ENCODE measurements at regions not wholly inside any gene's neighbourhood (a gene's known extent, or its start where the extent isn't known, plus 50 kb on each side); places are given as distances from the start of the nearest gene placed in this dataset.

DNA sequence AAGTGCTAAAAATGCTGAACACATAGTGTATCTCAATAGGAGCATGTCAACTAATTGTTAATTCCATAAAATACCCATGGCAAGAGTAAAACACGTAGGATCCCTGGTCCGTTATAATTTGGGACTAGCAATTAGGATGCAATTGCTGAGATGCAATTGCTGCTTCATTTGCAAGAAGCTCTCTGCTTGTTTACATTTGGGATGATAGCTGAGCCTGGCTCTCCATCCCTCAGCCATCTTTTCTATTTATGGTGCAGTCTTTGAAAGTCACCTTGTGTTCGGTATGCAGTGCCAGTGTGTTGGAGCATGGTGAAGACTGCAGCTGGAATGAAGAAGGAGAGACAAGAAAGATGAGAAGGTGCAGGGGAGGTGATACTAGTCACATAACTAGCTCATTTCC is 191.3 kb downstream of the SNX10 start:
- H3K27me3 ChIP-seq (replicated peaks): no peaks in the 10 kb centered on the region
- TF ChIP-seq, protein P1, sequence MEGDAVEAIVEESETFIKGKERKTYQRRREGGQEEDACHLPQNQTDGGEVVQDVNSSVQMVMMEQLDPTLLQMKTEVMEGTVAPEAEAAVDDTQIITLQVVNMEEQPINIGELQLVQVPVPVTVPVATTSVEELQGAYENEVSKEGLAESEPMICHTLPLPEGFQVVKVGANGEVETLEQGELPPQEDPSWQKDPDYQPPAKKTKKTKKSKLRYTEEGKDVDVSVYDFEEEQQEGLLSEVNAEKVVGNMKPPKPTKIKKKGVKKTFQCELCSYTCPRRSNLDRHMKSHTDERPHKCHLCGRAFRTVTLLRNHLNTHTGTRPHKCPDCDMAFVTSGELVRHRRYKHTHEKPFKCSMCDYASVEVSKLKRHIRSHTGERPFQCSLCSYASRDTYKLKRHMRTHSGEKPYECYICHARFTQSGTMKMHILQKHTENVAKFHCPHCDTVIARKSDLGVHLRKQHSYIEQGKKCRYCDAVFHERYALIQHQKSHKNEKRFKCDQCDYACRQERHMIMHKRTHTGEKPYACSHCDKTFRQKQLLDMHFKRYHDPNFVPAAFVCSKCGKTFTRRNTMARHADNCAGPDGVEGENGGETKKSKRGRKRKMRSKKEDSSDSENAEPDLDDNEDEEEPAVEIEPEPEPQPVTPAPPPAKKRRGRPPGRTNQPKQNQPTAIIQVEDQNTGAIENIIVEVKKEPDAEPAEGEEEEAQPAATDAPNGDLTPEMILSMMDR (IDR thresholded peaks at IDR 0.05; ENCODE audit: low read depth, low read length, missing control alignments): no peak
- in situ Hi-C loops (cut with HindIII; ENCODE audit: low pct_ligation_motif_present, low sequenced_read_pairs): no loop called here
- no peak overlapping the region for H3K27ac ChIP-seq
- DNase-seq: no peak
- H3K4me3 ChIP-seq (ENCODE audit: low read depth, low read length): no peak overlapping the region
- H3K36me3 ChIP-seq (replicated peaks): no peaks in the 10 kb centered on the region

- no peaks in the 10 kb centered on the region for H3K27me3 ChIP-seq (replicated peaks)
- in situ Hi-C loops (cut with HindIII; ENCODE audit: low pct_ligation_motif_present, low sequenced_read_pairs): no loop called here
- no peaks in the 10 kb centered on the region for H3K36me3 ChIP-seq (replicated peaks)
- no peak for DNase-seq
- TF ChIP-seq, protein P1 (IDR thresholded peaks at IDR 0.05; ENCODE audit: low read depth, low read length, missing control alignments): no peak
- no peak overlapping the region for H3K27ac ChIP-seq
- H3K4me3 ChIP-seq (ENCODE audit: low read depth, low read length): no peak overlapping the region
Measured at GRCh38 chr7:26483843-26484242, 192.2 kb downstream of the SNX10 start.

GRCh38 chr7:26485367-26485934 is 193.8 kb downstream of the SNX10 start:
- H3K4me3 ChIP-seq (ENCODE audit: low read depth, low read length): no peak overlapping the region
- no peaks in the 10 kb centered on the region for H3K27me3 ChIP-seq (replicated peaks)
- DNase-seq: no peak
- no peak overlapping the region for H3K27ac ChIP-seq
- in situ Hi-C loops (cut with HindIII; ENCODE audit: low pct_ligation_motif_present, low sequenced_read_pairs): no loop called here
- no peaks in the 10 kb centered on the region for H3K36me3 ChIP-seq (replicated peaks)
- TF ChIP-seq, protein P1 (IDR thresholded peaks at IDR 0.05; ENCODE audit: low read depth, low read length, missing control alignments): no peak

- TF ChIP-seq, protein P1 (IDR thresholded peaks at IDR 0.05; ENCODE audit: low read depth, low read length, missing control alignments): no peak
- H3K4me3 ChIP-seq (ENCODE audit: low read depth, low read length): no peak overlapping the region
Measured at GRCh38 chr7:26486153-26486552, 194.5 kb downstream of the SNX10 start.

DNA sequence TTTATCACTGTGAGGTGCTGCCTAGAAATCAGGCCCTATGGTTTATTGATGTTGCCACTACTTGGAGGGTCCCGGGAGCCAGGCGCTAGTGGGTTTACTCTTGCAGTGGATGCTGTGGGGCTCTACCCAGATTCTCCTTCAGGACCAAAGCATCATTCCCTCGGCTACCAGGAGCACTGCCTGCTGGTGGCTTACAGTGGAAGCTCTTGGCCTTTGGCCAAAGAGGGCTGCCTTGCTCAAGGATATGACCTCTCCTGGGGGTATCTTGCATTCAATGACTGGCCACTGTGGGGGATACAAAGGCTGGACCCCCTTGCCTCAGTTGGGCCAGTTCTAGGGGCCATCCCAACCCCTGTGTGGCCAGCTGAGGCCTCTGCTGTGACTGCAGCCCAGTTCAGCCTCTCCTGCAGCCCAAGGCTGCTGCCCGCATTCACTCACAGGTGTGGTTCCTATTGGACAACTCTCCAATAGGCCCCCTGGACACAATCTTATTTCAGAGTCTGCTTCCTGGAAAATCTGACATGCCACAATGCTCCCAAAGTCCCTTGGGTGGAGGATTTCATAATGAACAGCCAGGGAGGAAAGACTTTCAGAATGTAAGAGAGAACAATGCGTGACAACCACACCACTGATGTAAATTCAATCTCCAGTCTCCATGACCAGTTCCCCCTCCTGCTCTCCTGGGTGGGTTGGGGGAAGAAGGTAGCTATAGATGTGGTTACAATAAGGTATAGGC is 196.3 kb downstream of the SNX10 start:
- Histone ChIP-seq H3K36me3 (replicated peaks) (no peaks in the 10 kb centered on the region), H3K27me3 (replicated peaks) (no peaks in the 10 kb centered on the region), H3K27ac (no peak overlapping the region), H3K4me3 (ENCODE audit: low read depth, low read length) (no peak overlapping the region)
- DNase-seq: no peak
- in situ Hi-C loops (cut with HindIII; ENCODE audit: low pct_ligation_motif_present, low sequenced_read_pairs): no loop called here
- TF ChIP-seq, protein P1 (IDR thresholded peaks at IDR 0.05; ENCODE audit: low read depth, low read length, missing control alignments): no peak

More at GRCh38 chr7:26486153-26486552, 194.5 kb downstream of the SNX10 start:
- in situ Hi-C loops (cut with HindIII; ENCODE audit: low pct_ligation_motif_present, low sequenced_read_pairs): no loop called here
- no peak for DNase-seq
- no peaks in the 10 kb centered on the region for H3K36me3 ChIP-seq (replicated peaks)
- no peak overlapping the region for H3K27ac ChIP-seq
- H3K27me3 ChIP-seq (replicated peaks): no peaks in the 10 kb centered on the region
